Spleen (tissue), 11 donors: ENCODE measurements at regions not wholly inside any gene's neighbourhood (a gene's known extent, or its start where the extent isn't known, plus 50 kb on each side); places are given as distances from the start of the nearest gene placed in this dataset.

Experiments used
- DNase-seq: peaks from one replicate; pipeline ENCODE4 v3.0.0-alpha.2; 2020
- H3K27ac ChIP-seq, 8 donors: fragments of 200-600 bp; sonication (generic) in 7 of 8; 1 replicate in 4 of 8; 2 replicates in 4 of 8; pipeline versions ENCODE4 v1.5.0 to v1.8.0; 2016 to 2021; ENCODE audit warnings: inconsistent platforms in 4 of 8, mild to moderate bottlenecking in 4 of 8, moderate library complexity in 1 of 8
- H3K27me3 ChIP-seq, 7 donors: fragments of 200-600 bp; sonication (generic) in 6 of 7; replicated peaks in 1 of 7; 1 replicate in 4 of 7; 2 replicates in 3 of 7; pipeline versions ENCODE4 v1.5.0 to v1.8.0; 2016 to 2021; ENCODE audit warnings: inconsistent platforms in 3 of 7, mild to moderate bottlenecking in 1 of 7
- H3K36me3 ChIP-seq, 6 donors: fragments of 200-600 bp; sonication (generic) in 5 of 6; 1 replicate in 4 of 6; 2 replicates in 2 of 6; pipeline versions ENCODE4 v1.5.0 to v1.8.0; 2016 to 2021; ENCODE audit warnings: inconsistent platforms in 2 of 6
- H3K4me1 ChIP-seq, 6 donors: fragments of 200-600 bp; sonication (generic) in 5 of 6; 1 replicate in 3 of 6; 2 replicates in 3 of 6; pipeline versions ENCODE4 v1.5.0 to v1.8.0; 2016 to 2021; ENCODE audit warnings: inconsistent platforms in 3 of 6
- H3K4me3 ChIP-seq, 8 donors: fragments of 200-600 bp; sonication (generic) in 7 of 8; 1 replicate in 4 of 8; 2 replicates in 4 of 8; pipeline versions ENCODE4 v1.5.0 to v1.8.0; 2016 to 2021; ENCODE audit warnings: inconsistent platforms in 4 of 8, mild to moderate bottlenecking in 4 of 8, moderate library complexity in 2 of 8
- H3K9me3 ChIP-seq, 8 donors: fragments of 200-600 bp; sonication (generic) in 7 of 8; 1 replicate in 4 of 8; 2 replicates in 4 of 8; pipeline versions ENCODE4 v1.5.0 to v1.8.0; 2016 to 2021; ENCODE audit warnings: inconsistent platforms in 4 of 8
- CTCF ChIP-seq, 11 experiments: fragments of 200-600 bp in 7 of 11; fragments of 450-650 bp in 4 of 11; sonication (generic) in 4 of 11; IDR thresholded peaks in 8 of 11; conservative IDR thresholded peaks in 3 of 11; 1 replicate in 7 of 11; 2 replicates in 4 of 11; pipeline versions ENCODE4 v1.4.0 to v1.8.0; 2016 to 2021; ENCODE audit warnings: antibody characterized with exemption in 11 of 11, inconsistent platforms in 4 of 11, mild to moderate bottlenecking in 1 of 11
- POLR2A ChIP-seq, 3 donors: fragments of 450-650 bp; IDR thresholded peaks; one replicate each; pipeline ENCODE4 v1.5.1; 2017; ENCODE audit warnings: antibody characterized with exemption in 3 of 3, mild to moderate bottlenecking in 1 of 3
- POLR2AphosphoS5 ChIP-seq, 3 donors: sonication (generic); formaldehyde crosslinking; IDR thresholded peaks; one replicate each; pipeline ENCODE4 v1.5.1; 2017; ENCODE audit warnings: antibody characterized with exemption in 3 of 3
- WGBS, 5 donors: extraction: QIAGEN DNeasy Blood & Tissue Kit in 3 of 5; methylation state at CpG; one replicate each; pipeline versions ENCODE4 v1.1.5 to v1.1.7; 2013 to 2018; 5-methylcytosine and 5-hydroxymethylcytosine counted together
- intact Hi-C: fragments of 100-400 bp; cut with DNase I; formaldehyde crosslinking; loops from one replicate; pipeline ENCODE4 v1.15.0; 2023; ENCODE audit warnings: low total_unique reads
- donor health status: healthy with polysubstance abuse.
- donor health status: DM: no; HTN: no; CAD: no; lungs with moderate emphysema.
- donor health status: DM: no; HTN: no; CAD: no.
- donor health status: Bipolar disorder and iron deficiency.
- donor health status: healthy.
- donor health status: DM: no; HTN: no; CAD: no.
- donor health status: DM: yes; HTN: yes; CAD: no.

DNA sequence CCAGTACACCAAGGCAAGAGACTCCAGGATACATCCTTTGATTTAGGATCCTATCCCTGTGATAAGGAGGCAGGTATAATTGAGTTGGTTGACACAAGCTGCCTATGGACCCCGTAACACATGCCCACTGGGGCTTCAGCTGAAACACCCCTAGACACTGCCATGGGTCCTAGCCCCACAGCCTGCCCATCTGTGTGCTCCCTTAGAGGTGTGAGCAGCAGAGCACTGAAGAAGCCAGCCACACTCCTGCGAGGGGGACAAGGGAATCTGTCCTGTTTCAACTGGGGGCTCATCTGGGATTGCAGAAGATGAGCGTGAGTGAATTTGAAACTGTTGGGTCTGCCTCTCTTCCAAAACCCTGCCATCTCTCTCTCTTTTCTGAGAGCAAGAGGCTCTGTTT lies 385.9 kb upstream of the SLITRK6 start:
- TF ChIP-seq POLR2A (IDR thresholded peaks at IDR 0.05) (no peak), POLR2AphosphoS5 (IDR thresholded peaks at IDR 0.05) (no peak), CTCF (IDR thresholded peaks at IDR 0.05 in 8 of 11, conservative IDR thresholded peaks at IDR 0.05 in 3 of 11) (no peak)
- DNase-seq = no peak
- no peak overlapping the region for H3K27ac ChIP-seq
- peaks cover 0 to 53% (median 9%) of the 10 kb centered on the region in 8 donors for H3K9me3 ChIP-seq
- intact Hi-C loops = no loop called here
- H3K36me3 ChIP-seq = no peaks in the 10 kb centered on the region
- WGBS, 5 donors = 77 to 95% (median 86%) methylated on average over 3 of the region's 3 CpGs
- no peaks in the 10 kb centered on the region for H3K27me3 ChIP-seq
- H3K4me3 ChIP-seq = no peak overlapping the region
- H3K4me1 ChIP-seq = no peaks in the 10 kb centered on the region

DNA sequence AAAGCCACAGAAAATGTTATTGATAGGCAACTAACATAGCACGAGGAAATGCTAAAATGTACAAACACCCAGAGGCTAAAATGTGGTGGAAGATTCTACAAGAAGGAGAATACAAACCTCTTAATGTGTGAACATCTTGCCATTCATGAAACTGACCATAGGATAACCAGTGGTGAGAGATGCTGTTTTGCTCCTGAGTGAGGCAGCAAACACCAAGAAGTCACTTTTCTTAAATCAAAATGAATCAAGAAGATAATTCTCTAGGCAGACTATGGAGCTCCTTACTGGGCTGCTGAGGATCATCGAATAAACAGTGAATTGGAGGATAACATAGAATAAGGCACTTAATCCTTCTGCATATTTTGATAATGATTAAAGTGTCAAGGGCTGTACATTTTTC lies 375.4 kb upstream of the SLITRK6 start:
- H3K4me1 ChIP-seq = no peaks in the 10 kb centered on the region
- H3K9me3 ChIP-seq = peaks cover 0 to 7% (median 0%) of the 10 kb centered on the region in 8 donors
- DNase-seq = no peak
- H3K27ac ChIP-seq = no peak overlapping the region
- H3K36me3 ChIP-seq = no peaks in the 10 kb centered on the region
- H3K27me3 ChIP-seq = no peaks in the 10 kb centered on the region
- intact Hi-C loops = no loop called here
- no peak overlapping the region for H3K4me3 ChIP-seq
- no peak for TF ChIP-seq POLR2A (IDR thresholded peaks at IDR 0.05)
- TF ChIP-seq CTCF (IDR thresholded peaks at IDR 0.05 in 8 of 11, conservative IDR thresholded peaks at IDR 0.05 in 3 of 11) = no peak
- 63 to 85% (median 71%) methylated on average over 2 of the region's 2 CpGs for WGBS, 5 donors

- intact Hi-C loops = no loop called here
- no peak for DNase-seq
- Histone ChIP-seq H3K4me3 (no peak overlapping the region), H3K4me1 (no peaks in the 10 kb centered on the region), H3K27me3 (no peaks in the 10 kb centered on the region), H3K9me3 (peaks cover 0 to 12% (median 0%) of the 10 kb centered on the region in 8 donors), H3K27ac (no peak overlapping the region), H3K36me3 (no peaks in the 10 kb centered on the region)
- WGBS, 5 donors = 60 to 68% (median 64%) methylated on average over 3 of the region's 3 CpGs
- no peak for TF ChIP-seq POLR2AphosphoS5 (IDR thresholded peaks at IDR 0.05)
- no peak for TF ChIP-seq CTCF (IDR thresholded peaks at IDR 0.05 in 8 of 11, conservative IDR thresholded peaks at IDR 0.05 in 3 of 11)
- no peak for TF ChIP-seq POLR2A (IDR thresholded peaks at IDR 0.05)
These were observed 373.7 kb upstream of the SLITRK6 start for GRCh38 chr13:86172961-86173360.

GRCh38 chr13:86161257-86161656 lies 362.0 kb upstream of the SLITRK6 start:
- WGBS, 5 donors = 33 to 68% (median 57%) methylated on average over 1 of the region's 1 CpG
- DNase-seq = no peak
- TF ChIP-seq POLR2A (IDR thresholded peaks at IDR 0.05) = no peak
- no peak for TF ChIP-seq POLR2AphosphoS5 (IDR thresholded peaks at IDR 0.05)
- no peak for TF ChIP-seq CTCF (IDR thresholded peaks at IDR 0.05 in 8 of 11, conservative IDR thresholded peaks at IDR 0.05 in 3 of 11)
- Histone ChIP-seq H3K9me3 (no peaks in the 10 kb centered on the region), H3K4me3 (no peak overlapping the region), H3K36me3 (no peaks in the 10 kb centered on the region), H3K4me1 (no peaks in the 10 kb centered on the region), H3K27ac (no peak overlapping the region), H3K27me3 (no peaks in the 10 kb centered on the region)
- intact Hi-C loops = no loop called here
